Right forelimb (tissue), 1 donor: ENCODE measurements at regions not wholly inside any gene's neighbourhood (a gene's known extent, or its start where the extent isn't known, plus 50 kb on each side); places are given as distances from the start of the nearest gene placed in this dataset.

ENCODE experiments used
- DNase-seq: peaks from one replicate; pipeline ENCODE4 v3.0.0-alpha.2; 2018

- DNase-seq: no peak
These were observed 236.7 kb upstream of the KLF14 start for GRCh38 chr7:130970696-130971095.

GRCh38 chr7:130971297-130971696 lies 237.3 kb upstream of the KLF14 start:
- DNase-seq: no peak

- DNase-seq: no peak
These were observed 238.2 kb upstream of the KLF14 start for GRCh38 chr7:130972201-130972600.

GRCh38 chr7:130973637-130974036 lies 239.6 kb upstream of the KLF14 start:
- no peak for DNase-seq

- no peak for DNase-seq
These were observed 240.2 kb upstream of the KLF14 start for GRCh38 chr7:130974169-130974568.

GRCh38 chr7:130974794-130975193 lies 240.8 kb upstream of the KLF14 start:
- no peak for DNase-seq

- no peak for DNase-seq
These were observed 241.7 kb upstream of the KLF14 start for GRCh38 chr7:130975731-130976130.

- DNase-seq: no peak
These were observed 248.2 kb upstream of the KLF14 start for GRCh38 chr7:130982160-130982638.

- DNase-seq: no peak
These were observed 248.6 kb upstream of the KLF14 start for GRCh38 chr7:130982651-130983050.

- DNase-seq: no peak
These were observed 251.4 kb upstream of the KLF14 start for GRCh38 chr7:130985361-130985760.

- no peak for DNase-seq
These were observed 252.3 kb upstream of the KLF14 start for GRCh38 chr7:130986261-130986690.

GRCh38 chr7:130987092-130987491 lies 253.1 kb upstream of the KLF14 start:
- no peak for DNase-seq

GRCh38 chr7:130988443-130988842 lies 254.4 kb upstream of the KLF14 start:
- DNase-seq: no peak

GRCh38 chr7:130989101-130989795 lies 255.2 kb upstream of the KLF14 start:
- DNase-seq: no peak

- DNase-seq: no peak
These were observed 256.3 kb upstream of the KLF14 start for GRCh38 chr7:130990178-130990832.

- DNase-seq: no peak
These were observed 259.8 kb upstream of the KLF14 start for GRCh38 chr7:130993671-130994365.

GRCh38 chr7:130994378-130995115 lies 260.5 kb upstream of the KLF14 start:
- DNase-seq: no peak

- DNase-seq: no peak
These were observed 261.5 kb upstream of the KLF14 start for GRCh38 chr7:130995252-130996081.

GRCh38 chr7:130996205-130996832 lies 262.3 kb upstream of the KLF14 start:
- DNase-seq: no peak

GRCh38 chr7:130996833-130997231 lies 262.8 kb upstream of the KLF14 start:
- no peak for DNase-seq

GRCh38 chr7:130998993-130999602 lies 265.1 kb upstream of the KLF14 start:
- no peak for DNase-seq
